HUES6 (cell line): ENCODE measurements at regions not wholly inside any gene's neighbourhood (a gene's known extent, or its start where the extent isn't known, plus 50 kb on each side); places are given as distances from the start of the nearest gene placed in this dataset.

Experiments used
- H3K27ac ChIP-seq: 2 replicates; pipeline ENCODE4 v1.7.0; 2013; ENCODE audit warnings: low read depth, mild to moderate bottlenecking, low read length, inconsistent platforms
- H3K27me3 ChIP-seq: 2 replicates; pipeline ENCODE4 v1.6.1; 2013; ENCODE audit warnings: low read length; ENCODE audit not compliant: control insufficient read depth, insufficient read depth
- H3K36me3 ChIP-seq: 2 replicates; pipeline ENCODE4 v1.6.1; 2013; ENCODE audit warnings: low read length; ENCODE audit not compliant: control insufficient read depth, insufficient read depth
- H3K4me1 ChIP-seq: 2 replicates; pipeline ENCODE4 v1.6.1; 2013; ENCODE audit warnings: low read length; ENCODE audit not compliant: control insufficient read depth, insufficient read depth
- H3K4me3 ChIP-seq: 2 replicates; pipeline ENCODE4 v1.5.1; 2013; ENCODE audit warnings: low read depth, low read length
- H3K9ac ChIP-seq: one replicate; pipeline ENCODE4 v1.6.1; 2013; ENCODE audit warnings: mild to moderate bottlenecking, low read length
- H3K9me3 ChIP-seq: 2 replicates; pipeline ENCODE4 v1.6.1; 2013; ENCODE audit warnings: low read depth, low read length; ENCODE audit not compliant: control insufficient read depth, insufficient read depth

DNA sequence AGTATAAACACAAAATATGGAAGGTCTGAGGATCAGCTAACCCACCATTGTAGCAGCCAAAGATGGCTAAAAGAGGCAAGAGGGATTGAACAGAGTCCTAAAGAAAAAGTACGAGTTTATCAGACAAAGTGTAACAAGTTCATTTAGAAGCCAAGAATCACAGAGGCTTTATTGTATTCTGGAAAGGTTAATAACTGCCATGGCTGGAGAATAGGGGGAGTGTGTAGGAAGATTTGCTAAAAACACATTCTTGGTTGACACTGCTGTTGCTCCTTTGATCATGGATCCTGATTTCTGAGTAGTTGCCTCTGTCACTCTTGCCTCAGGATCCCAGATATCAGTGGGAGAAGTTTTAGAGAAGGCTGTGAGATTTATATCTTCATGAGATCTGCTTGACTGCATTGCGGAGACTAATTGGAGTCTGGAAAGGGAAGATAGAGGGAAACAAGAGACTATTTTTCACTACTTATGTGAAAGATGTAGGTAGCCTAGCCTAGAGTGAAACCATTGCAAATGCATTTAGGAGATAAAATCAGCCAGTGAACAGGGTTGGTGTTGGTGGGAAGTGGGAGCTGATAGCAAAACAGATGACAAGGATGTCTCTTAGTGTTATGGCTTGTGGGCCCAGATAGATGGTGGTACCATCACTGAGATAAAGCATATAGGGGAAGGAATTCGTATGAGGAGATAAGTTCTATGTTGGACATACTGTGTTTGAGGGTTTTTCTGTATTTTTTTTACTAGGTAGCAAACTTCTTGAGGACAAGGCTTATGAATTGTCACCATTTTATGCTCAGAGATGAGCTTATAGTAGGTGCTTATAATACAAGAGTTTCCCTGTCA, 402.9 kb upstream of the PDE3A start:
- Histone ChIP-seq H3K9me3 (no peaks in the 10 kb centered on the region), H3K4me3 (no peak overlapping the region), H3K27ac (peak overlapping the region; percentile 31; the same call in 1 of the 2 replicates), H3K4me1 (peaks cover 10% of the 10 kb centered on the region), H3K9ac (no peak overlapping the region), H3K27me3 (no peaks in the 10 kb centered on the region), H3K36me3 (no peaks in the 10 kb centered on the region)

- no peak overlapping the region for H3K27ac ChIP-seq
These were observed 401.3 kb upstream of the PDE3A start for GRCh38 chr12:19967001-19967400.

GRCh38 chr12:19967431-19967830, 400.9 kb upstream of the PDE3A start:
- Histone ChIP-seq H3K9me3 (no peaks in the 10 kb centered on the region), H3K4me1 (peaks cover 26% of the 10 kb centered on the region), H3K4me3 (no peak overlapping the region), H3K9ac (no peak overlapping the region), H3K27me3 (no peaks in the 10 kb centered on the region), H3K36me3 (no peaks in the 10 kb centered on the region), H3K27ac (no peak overlapping the region)

More at GRCh38 chr12:19967001-19967400, 401.3 kb upstream of the PDE3A start:
- no peak overlapping the region for H3K4me3 ChIP-seq
- H3K27me3 ChIP-seq: no peaks in the 10 kb centered on the region
- H3K4me1 ChIP-seq: peaks cover 22% of the 10 kb centered on the region
- no peaks in the 10 kb centered on the region for H3K9me3 ChIP-seq
- no peaks in the 10 kb centered on the region for H3K36me3 ChIP-seq
- no peak overlapping the region for H3K9ac ChIP-seq

DNA sequence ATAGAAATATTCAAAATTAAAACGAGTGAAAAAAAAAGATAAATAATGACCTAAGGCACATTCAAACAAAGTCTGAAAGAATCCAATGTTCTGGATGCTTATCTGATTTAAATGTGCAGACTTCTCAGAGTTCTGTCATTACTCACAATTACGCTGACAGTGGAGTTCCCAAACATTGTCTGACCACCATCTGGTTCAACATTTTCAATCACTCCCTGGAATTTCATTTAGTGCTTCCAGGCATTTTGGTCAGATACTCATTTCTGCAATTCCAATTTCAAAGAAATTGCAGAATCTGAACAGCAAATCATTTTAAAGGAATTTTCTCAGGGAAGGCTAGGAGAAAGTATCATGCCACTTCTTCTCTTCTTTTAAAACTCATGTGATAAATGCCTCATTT, 398.2 kb upstream of the PDE3A start:
- no peaks in the 10 kb centered on the region for H3K27me3 ChIP-seq
- H3K9ac ChIP-seq: no peak overlapping the region
- peaks cover 23% of the 10 kb centered on the region for H3K4me1 ChIP-seq
- H3K36me3 ChIP-seq: no peaks in the 10 kb centered on the region
- H3K9me3 ChIP-seq: no peaks in the 10 kb centered on the region
- H3K4me3 ChIP-seq: no peak overlapping the region
- peak overlapping the region; percentile 51; the same call in 1 of the 2 replicates for H3K27ac ChIP-seq

- H3K9me3 ChIP-seq: no peaks in the 10 kb centered on the region
- no peak overlapping the region for H3K4me3 ChIP-seq
- no peaks in the 10 kb centered on the region for H3K27me3 ChIP-seq
- H3K36me3 ChIP-seq: no peaks in the 10 kb centered on the region
- peaks cover 23% of the 10 kb centered on the region for H3K4me1 ChIP-seq
- 0 out of 2 replicates have a peak overlapping the region, but pooled peaks have one; percentile 27 for H3K27ac ChIP-seq
- no peak overlapping the region for H3K9ac ChIP-seq
These were observed 397.5 kb upstream of the PDE3A start for GRCh38 chr12:19970821-19971220.

GRCh38 chr12:19971361-19972280, 396.7 kb upstream of the PDE3A start:
- H3K9ac ChIP-seq: peak overlapping the region; percentile 35
- H3K36me3 ChIP-seq: no peaks in the 10 kb centered on the region
- H3K4me1 ChIP-seq: peaks cover 23% of the 10 kb centered on the region
- peak overlapping the region; percentile 27; the same call in 1 of the 2 replicates for H3K27ac ChIP-seq
- peak overlapping the region; percentile 4; the same call in 1 of the 2 replicates for H3K4me3 ChIP-seq
- H3K27me3 ChIP-seq: no peaks in the 10 kb centered on the region
- H3K9me3 ChIP-seq: no peaks in the 10 kb centered on the region

DNA sequence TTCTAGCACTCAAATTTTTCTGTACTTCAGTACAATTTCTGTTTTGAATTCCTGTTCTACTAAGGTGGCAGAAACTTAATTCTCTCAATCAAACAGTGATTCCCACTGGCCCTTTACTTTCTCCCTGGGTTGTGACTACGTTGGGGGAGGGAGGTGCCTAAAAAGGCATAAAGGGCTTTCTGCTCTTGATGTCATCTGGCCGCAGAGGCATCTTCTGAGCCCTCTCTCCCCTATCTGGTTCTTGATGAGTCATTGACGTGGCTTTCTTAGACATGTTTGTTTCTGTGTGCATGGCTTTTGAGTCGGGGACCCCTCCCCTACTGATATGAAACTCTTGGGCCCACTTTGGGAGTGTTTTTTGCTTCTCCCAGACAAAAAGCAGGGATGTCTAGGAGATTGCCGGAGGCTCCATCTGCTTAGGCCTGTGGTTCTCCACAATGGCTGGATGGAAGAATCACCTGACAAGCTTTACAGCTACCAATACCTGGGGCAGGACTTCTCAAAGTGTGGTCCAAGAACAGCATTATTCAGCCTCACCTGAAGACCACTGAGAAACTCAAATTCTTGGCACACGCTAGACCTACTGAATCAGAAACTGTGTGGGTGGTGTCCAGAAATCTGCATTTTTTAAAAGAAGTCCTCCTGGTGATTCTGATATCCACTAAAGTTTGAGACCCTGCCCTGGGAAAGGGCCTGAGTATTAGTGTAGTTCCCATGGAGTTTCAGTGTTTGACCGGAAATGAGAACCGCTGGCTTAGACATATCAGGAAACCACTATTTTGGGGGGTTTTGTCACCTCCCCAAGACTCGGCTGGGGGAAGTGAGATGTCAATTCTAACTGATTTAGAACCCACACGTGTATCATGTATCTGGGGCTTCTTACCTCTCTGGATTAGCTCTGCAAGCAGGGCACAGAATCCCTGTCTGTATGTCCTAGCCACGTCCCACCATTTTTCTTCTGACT, 395.7 kb upstream of the PDE3A start:
- Histone ChIP-seq H3K4me1 (peaks cover 23% of the 10 kb centered on the region), H3K27me3 (no peaks in the 10 kb centered on the region), H3K9me3 (no peaks in the 10 kb centered on the region), H3K4me3 (no peak overlapping the region), H3K36me3 (no peaks in the 10 kb centered on the region), H3K9ac (no peak overlapping the region), H3K27ac (no peak overlapping the region; the same call in 1 of the 2 replicates)

DNA sequence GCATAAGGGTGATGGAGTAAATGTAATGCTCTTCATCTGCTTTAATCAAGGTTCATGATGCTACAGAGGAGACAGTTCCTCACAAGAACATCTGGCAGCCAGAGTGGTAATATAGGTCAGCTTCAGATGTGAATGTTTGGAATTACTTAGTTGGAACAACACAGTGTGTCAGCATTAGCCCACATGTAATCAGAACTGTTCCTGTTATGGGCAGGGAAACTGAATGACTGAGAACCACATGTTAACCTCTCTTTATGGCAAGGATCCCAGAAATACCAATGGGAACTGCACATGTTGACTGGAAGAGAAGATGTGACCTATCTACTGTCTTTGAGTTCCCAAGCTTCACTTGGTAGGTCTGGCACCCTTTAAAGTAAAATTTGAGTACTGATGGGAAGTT, 390.1 kb upstream of the PDE3A start:
- no peaks in the 10 kb centered on the region for H3K36me3 ChIP-seq
- no peaks in the 10 kb centered on the region for H3K9me3 ChIP-seq
- no peak overlapping the region for H3K27ac ChIP-seq
- H3K27me3 ChIP-seq: no peaks in the 10 kb centered on the region
- no peak overlapping the region for H3K4me3 ChIP-seq
- H3K4me1 ChIP-seq: no peaks in the 10 kb centered on the region
- no peak overlapping the region for H3K9ac ChIP-seq

GRCh38 chr12:19979584-19979983, 388.8 kb upstream of the PDE3A start:
- H3K9me3 ChIP-seq: no peaks in the 10 kb centered on the region
- H3K27ac ChIP-seq: no peak overlapping the region
- H3K4me3 ChIP-seq: no peak overlapping the region

GRCh38 chr12:19981944-19982343, 386.4 kb upstream of the PDE3A start:
- no peak overlapping the region for H3K9ac ChIP-seq
- no peaks in the 10 kb centered on the region for H3K4me1 ChIP-seq
- H3K9me3 ChIP-seq: no peaks in the 10 kb centered on the region
- no peaks in the 10 kb centered on the region for H3K27me3 ChIP-seq
- H3K4me3 ChIP-seq: no peak overlapping the region
- no peaks in the 10 kb centered on the region for H3K36me3 ChIP-seq
- H3K27ac ChIP-seq: no peak overlapping the region

More at GRCh38 chr12:19979584-19979983, 388.8 kb upstream of the PDE3A start:
- no peaks in the 10 kb centered on the region for H3K4me1 ChIP-seq
- no peaks in the 10 kb centered on the region for H3K36me3 ChIP-seq
- no peaks in the 10 kb centered on the region for H3K27me3 ChIP-seq
- no peak overlapping the region for H3K9ac ChIP-seq
